KOPT-K1 (cell line): ENCODE measurements at regions not wholly inside any gene's neighbourhood (a gene's known extent, or its start where the extent isn't known, plus 50 kb on each side); places are given as distances from the start of the nearest gene placed in this dataset.
A peak's percentile ranks its signal among the peaks of the same experiment; 100 is the strongest.
"Not testable (repeated sequence)": the region's sequence is repeated elsewhere in the genome, so short reads cannot be mapped to it uniquely, and the experiment has no call there.

Source experiments
- H3K27ac ChIP-seq: fragments of 200-600 bp; sonication (generic); 2 replicates; pipeline ENCODE4 v1.5.1; 2016; ENCODE audit warnings: antibody characterized with exemption, mild to moderate bottlenecking, low read depth, low read length; ENCODE audit not compliant: poor library complexity, severe bottlenecking
- H3K36me3 ChIP-seq: fragments of 200-600 bp; sonication (generic); 2 replicates; pipeline ENCODE4 v1.5.1; 2017; ENCODE audit warnings: antibody characterized with exemption, mild to moderate bottlenecking, low read length, moderate library complexity; ENCODE audit not compliant: insufficient read depth
- H3K9me3 ChIP-seq: fragments of 200-600 bp; sonication (generic); 2 replicates; pipeline ENCODE4 v1.5.1; 2017; ENCODE audit warnings: antibody characterized with exemption, low read length, mild to moderate bottlenecking; ENCODE audit not compliant: insufficient read depth, poor library complexity, severe bottlenecking

- Histone ChIP-seq H3K36me3 (no peaks in the 10 kb centered on the region), H3K27ac (no peak overlapping the region), H3K9me3 (no peaks in the 10 kb centered on the region)
Observed at GRCh38 chrY:20891440-20892160, 135.7 kb downstream of the RPS4Y2 start.

- Histone ChIP-seq H3K27ac (peak overlapping the region; percentile 60), H3K9me3 (peaks cover 30% of the 10 kb centered on the region)
- not testable (repeated sequence) for H3K36me3 ChIP-seq
Observed at GRCh38 chrY:20925350-20926091, 169.6 kb downstream of the RPS4Y2 start.

- Histone ChIP-seq H3K36me3 (no peaks in the 10 kb centered on the region), H3K9me3 (peaks cover 19% of the 10 kb centered on the region), H3K27ac (no peak overlapping the region)
Observed at GRCh38 chrY:20929691-20930342, 173.9 kb downstream of the RPS4Y2 start.

- H3K36me3 ChIP-seq, H3K27ac ChIP-seq, H3K9me3 ChIP-seq: not testable (repeated sequence)
Observed at GRCh38 chrY:20936709-20937251, 180.9 kb downstream of the RPS4Y2 start.

- Histone ChIP-seq H3K27ac (peak overlapping the region; percentile 69), H3K36me3 (no peaks in the 10 kb centered on the region), H3K9me3 (no peaks in the 10 kb centered on the region)
Observed at GRCh38 chrY:20961512-20961911, 205.6 kb downstream of the RPS4Y2 start.

- Histone ChIP-seq H3K36me3 (no peaks in the 10 kb centered on the region), H3K9me3 (peaks cover 11% of the 10 kb centered on the region), H3K27ac (no peak overlapping the region)
Observed at GRCh38 chrY:20967828-20968227, 211.9 kb downstream of the RPS4Y2 start.

GRCh38 chrY:20968237-20968636, 212.3 kb downstream of the RPS4Y2 start:
- no peak overlapping the region for H3K27ac ChIP-seq
- peaks cover 11% of the 10 kb centered on the region for H3K9me3 ChIP-seq
- H3K36me3 ChIP-seq: no peaks in the 10 kb centered on the region

- H3K36me3 ChIP-seq: no peaks in the 10 kb centered on the region
- peaks cover 11% of the 10 kb centered on the region for H3K9me3 ChIP-seq
- no peak overlapping the region for H3K27ac ChIP-seq
Observed at GRCh38 chrY:20971371-20971770, 215.5 kb downstream of the RPS4Y2 start.

- Histone ChIP-seq H3K27ac (no peak overlapping the region), H3K36me3 (no peaks in the 10 kb centered on the region), H3K9me3 (no peaks in the 10 kb centered on the region)
Observed at GRCh38 chrY:20986037-20986436, 230.1 kb downstream of the RPS4Y2 start.

GRCh38 chrY:20990123-20990522, 234.2 kb downstream of the RPS4Y2 start:
- Histone ChIP-seq H3K36me3 (no peaks in the 10 kb centered on the region), H3K27ac (peak overlapping the region; percentile 78), H3K9me3 (no peaks in the 10 kb centered on the region)

- Histone ChIP-seq H3K36me3 (no peaks in the 10 kb centered on the region), H3K9me3 (no peaks in the 10 kb centered on the region), H3K27ac (peak overlapping the region; percentile 78)
Observed at GRCh38 chrY:20990869-20991548, 235.1 kb downstream of the RPS4Y2 start.

GRCh38 chrY:20997355-20997754, 241.4 kb downstream of the RPS4Y2 start:
- Histone ChIP-seq H3K27ac (no peak overlapping the region), H3K9me3 (no peaks in the 10 kb centered on the region)

GRCh38 chrY:20998016-20998415, 242.1 kb downstream of the RPS4Y2 start:
- no peak overlapping the region for H3K27ac ChIP-seq
- H3K36me3 ChIP-seq: no peaks in the 10 kb centered on the region
- H3K9me3 ChIP-seq: no peaks in the 10 kb centered on the region

More at GRCh38 chrY:20997355-20997754, 241.4 kb downstream of the RPS4Y2 start:
- H3K36me3 ChIP-seq: no peaks in the 10 kb centered on the region

GRCh38 chrY:20998483-20998882, 242.6 kb downstream of the RPS4Y2 start:
- no peak overlapping the region for H3K27ac ChIP-seq
- H3K36me3 ChIP-seq: no peaks in the 10 kb centered on the region
- H3K9me3 ChIP-seq: no peaks in the 10 kb centered on the region

GRCh38 chrY:21001102-21001501, 245.2 kb downstream of the RPS4Y2 start:
- H3K9me3 ChIP-seq: no peaks in the 10 kb centered on the region
- no peaks in the 10 kb centered on the region for H3K36me3 ChIP-seq
- no peak overlapping the region for H3K27ac ChIP-seq
